Cardiac septum (tissue), 1 donor: ENCODE measurements at regions not wholly inside any gene's neighbourhood (a gene's known extent, or its start where the extent isn't known, plus 50 kb on each side); places are given as distances from the start of the nearest gene placed in this dataset.

Experiments
- DNase-seq: peaks from one replicate; pipeline ENCODE4 v3.0.0-alpha.2; 2020; ENCODE audit warnings: low spot score
- intact Hi-C: fragments of 100-400 bp; cut with DNase I; formaldehyde crosslinking; loops from one replicate; pipeline ENCODE4 v1.14.0; 2022
- donor health status: DM: no; HTN: no; CAD: no.

- intact Hi-C loops: no loop called here
- DNase-seq: no peak
Measured at GRCh38 chr4:160927311-160927710, 1236.5 kb downstream of the FSTL5 start.

- DNase-seq: no peak
Measured at GRCh38 chr4:160928482-160928881, 1235.3 kb downstream of the FSTL5 start.

GRCh38 chr4:160947653-160948052 is 1216.1 kb downstream of the FSTL5 start:
- intact Hi-C loops: no loop called here
- DNase-seq: peak; percentile 17

More at GRCh38 chr4:160928482-160928881, 1235.3 kb downstream of the FSTL5 start:
- intact Hi-C loops: no loop called here

- intact Hi-C loops: no loop called here
- no peak for DNase-seq
Measured at GRCh38 chr4:160956875-160957274, 1206.9 kb downstream of the FSTL5 start.

GRCh38 chr4:160969925-160970324 is 1193.9 kb downstream of the FSTL5 start:
- DNase-seq: no peak
- intact Hi-C loops: no loop called here

GRCh38 chr4:160980091-160980490 is 1183.7 kb downstream of the FSTL5 start:
- intact Hi-C loops: no loop called here

GRCh38 chr4:160981083-160981482 is 1182.7 kb downstream of the FSTL5 start:
- DNase-seq: no peak
- intact Hi-C loops: no loop called here

More at GRCh38 chr4:160980091-160980490, 1183.7 kb downstream of the FSTL5 start:
- DNase-seq: no peak

GRCh38 chr4:160983035-160983434 is 1180.8 kb downstream of the FSTL5 start:
- intact Hi-C loops: no loop called here
- DNase-seq: no peak

GRCh38 chr4:161002386-161002785 is 1161.4 kb downstream of the FSTL5 start:
- intact Hi-C loops: no loop called here
- DNase-seq: no peak

- intact Hi-C loops: no loop called here
- DNase-seq: no peak
Measured at GRCh38 chr4:161003418-161004057, 1160.3 kb downstream of the FSTL5 start.

GRCh38 chr4:161005746-161006145 is 1158.1 kb downstream of the FSTL5 start:
- no peak for DNase-seq
- intact Hi-C loops: no loop called here

- no peak for DNase-seq
- intact Hi-C loops: no loop called here
Measured at GRCh38 chr4:161008527-161008926, 1155.3 kb downstream of the FSTL5 start.

GRCh38 chr4:161010227-161010626 is 1153.6 kb downstream of the FSTL5 start:
- intact Hi-C loops: no loop called here
- DNase-seq: no peak
